Posterior vena cava (tissue), 2 donors: ENCODE measurements at regions not wholly inside any gene's neighbourhood (a gene's known extent, or its start where the extent isn't known, plus 50 kb on each side); places are given as distances from the start of the nearest gene placed in this dataset.

Source experiments
- DNase-seq: peaks from one replicate; pipeline ENCODE4 v3.0.0-alpha.2; 2020; ENCODE audit warnings: low spot score
- intact Hi-C, 2 donors: fragments of 100-400 bp; cut with DNase I; formaldehyde crosslinking; loops; one replicate each; pipeline versions ENCODE4 v1.14.1 to v1.14.2; 2022 to 2023
- donor health status: DM: yes; HTN: yes; CAD: no.
- donor health status: DM: yes; HTN: yes; CAD: no.

DNA sequence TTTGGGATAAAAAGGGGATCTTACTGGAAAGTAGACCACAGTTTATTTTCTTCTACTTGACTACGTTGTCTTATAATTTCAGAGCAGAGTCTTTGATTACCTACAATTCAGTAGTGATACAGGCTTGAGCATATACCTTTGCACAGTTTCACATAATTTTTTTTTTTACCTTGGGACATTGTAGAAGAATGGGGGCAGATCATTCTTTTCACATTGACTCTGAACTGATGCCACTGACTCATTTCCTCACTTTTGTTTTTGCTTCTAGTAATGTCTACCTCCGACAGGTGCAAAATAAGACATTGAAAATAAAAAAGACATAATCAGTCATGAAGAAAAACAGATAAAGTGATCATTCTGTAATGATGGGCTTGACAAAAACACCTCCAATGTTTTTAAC, 688.3 kb upstream of the CHORDC1 start:
- intact Hi-C loops: no loop called here
- DNase-seq: no peak

- DNase-seq: no peak
- intact Hi-C loops: no loop called here
These were observed 685.2 kb upstream of the CHORDC1 start for GRCh38 chr11:90908074-90908473.

DNA sequence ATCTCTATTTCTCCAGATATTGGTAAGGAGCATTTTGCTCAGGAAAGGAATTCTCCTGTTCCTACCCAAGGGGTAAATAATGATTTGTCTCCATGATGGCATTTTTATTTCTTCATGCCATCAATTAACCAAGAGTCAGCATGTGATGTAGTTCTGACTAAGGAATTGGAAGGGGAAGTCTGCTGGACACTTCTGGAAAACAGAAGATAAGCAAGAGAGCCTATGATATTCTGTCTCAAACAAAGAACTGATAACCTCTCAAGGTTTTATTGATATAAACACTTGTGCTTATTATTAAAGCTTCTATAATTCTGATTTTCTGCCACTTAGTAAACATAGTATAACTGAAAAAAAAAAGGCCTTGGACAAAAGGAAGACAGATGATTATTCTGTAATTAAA, 673.0 kb upstream of the CHORDC1 start:
- intact Hi-C loops: no loop called here
- DNase-seq: no peak

DNA sequence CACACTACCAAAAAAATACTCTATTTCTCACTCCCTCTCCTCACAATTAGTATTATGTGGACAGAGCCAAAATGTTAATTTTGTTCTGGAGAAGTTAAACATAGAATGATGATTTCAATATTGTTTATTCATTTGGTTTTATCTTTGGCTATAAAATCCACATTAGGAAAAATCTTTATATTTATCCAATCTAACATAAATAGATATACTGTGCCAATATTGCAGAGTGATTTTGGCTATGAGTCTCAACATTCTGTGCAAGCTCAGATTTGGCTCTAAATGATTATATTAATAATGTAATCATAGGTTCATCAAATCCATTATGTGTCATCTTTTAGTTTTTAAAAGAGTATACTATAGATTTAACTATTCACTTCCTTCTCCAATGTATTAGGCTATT, 667.5 kb upstream of the CHORDC1 start:
- intact Hi-C loops: no loop called here
- no peak for DNase-seq

GRCh38 chr11:90884181-90884580, 661.3 kb upstream of the CHORDC1 start:
- intact Hi-C loops: no loop called here
- DNase-seq: no peak

DNA sequence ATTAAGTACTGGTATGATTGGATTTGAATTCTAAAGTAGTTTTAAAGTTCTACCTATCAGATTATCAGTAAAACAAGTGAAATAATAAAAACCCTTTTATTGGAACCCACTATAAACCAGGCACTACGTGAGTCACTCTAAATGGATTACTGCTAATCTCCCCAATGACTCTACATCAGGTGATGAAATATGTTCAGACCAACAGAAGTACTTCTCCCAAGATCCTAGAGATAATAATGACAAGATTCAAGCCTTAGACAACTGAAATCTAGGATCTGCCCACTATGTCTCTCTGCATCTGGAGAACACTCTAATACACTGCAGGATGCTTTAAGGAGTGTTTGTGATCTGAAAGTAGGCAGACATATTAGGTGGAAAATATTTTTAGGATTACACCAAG, 652.1 kb upstream of the CHORDC1 start:
- no peak for DNase-seq
- intact Hi-C loops: no loop called here

DNA sequence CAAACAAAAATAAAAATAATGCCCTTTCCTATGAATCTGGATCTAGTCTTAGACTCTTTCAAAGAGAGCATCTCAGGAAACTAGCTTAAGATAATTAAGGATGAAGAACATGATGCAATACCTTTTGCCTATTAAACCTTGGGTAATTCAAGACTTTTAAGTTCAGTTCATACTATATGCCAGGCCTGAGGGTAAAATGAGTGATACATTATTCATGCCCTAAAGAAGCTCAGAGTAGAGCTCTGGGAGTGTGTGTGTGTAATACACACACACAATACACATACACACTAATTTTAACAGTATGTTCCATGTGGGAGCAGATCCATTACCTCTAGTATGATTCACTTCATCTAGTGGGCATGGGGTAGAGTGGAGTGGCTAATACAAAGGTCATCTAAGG, 651.4 kb upstream of the CHORDC1 start:
- no peak for DNase-seq
- intact Hi-C loops: no loop called here

DNA sequence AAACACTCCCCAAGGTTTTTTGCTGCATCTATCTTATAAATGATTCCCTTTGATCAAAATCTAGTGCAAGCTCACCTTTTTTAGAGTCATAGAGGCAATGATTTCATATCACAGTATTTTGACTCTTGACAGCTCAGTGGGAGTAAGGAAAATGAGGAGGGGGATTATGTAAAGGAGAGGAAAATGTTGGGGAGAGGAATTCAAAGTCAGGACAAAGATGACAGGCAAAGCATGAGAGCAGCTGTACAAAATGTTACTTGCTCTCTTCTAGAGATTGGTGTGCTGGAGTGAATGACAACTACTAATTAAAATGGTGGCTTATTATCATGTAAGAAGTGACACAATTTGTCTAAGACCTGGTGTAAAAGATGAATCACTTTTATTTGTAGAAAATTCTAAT, 644.6 kb upstream of the CHORDC1 start:
- intact Hi-C loops: no loop called here
- DNase-seq: no peak

DNA sequence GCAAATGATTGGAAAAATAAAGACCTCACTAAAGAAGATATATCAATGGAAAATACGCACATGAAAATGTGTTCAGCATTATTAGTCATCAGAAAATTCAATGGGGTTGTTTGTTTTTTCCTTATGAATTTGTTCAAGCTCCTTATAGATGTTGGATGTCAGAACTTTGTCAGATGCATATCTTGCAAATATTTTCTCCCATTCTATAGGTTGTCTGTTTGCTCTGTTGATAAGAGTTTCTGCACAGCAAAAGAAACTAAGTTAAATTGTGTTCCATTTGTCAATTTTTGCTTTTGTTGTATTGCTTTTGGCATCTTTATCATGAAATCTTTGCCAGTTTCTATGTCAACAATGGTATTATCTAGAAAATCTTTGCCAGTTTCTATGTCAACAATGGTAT, 633.9 kb upstream of the CHORDC1 start:
- intact Hi-C loops: no loop called here
- no peak for DNase-seq

DNA sequence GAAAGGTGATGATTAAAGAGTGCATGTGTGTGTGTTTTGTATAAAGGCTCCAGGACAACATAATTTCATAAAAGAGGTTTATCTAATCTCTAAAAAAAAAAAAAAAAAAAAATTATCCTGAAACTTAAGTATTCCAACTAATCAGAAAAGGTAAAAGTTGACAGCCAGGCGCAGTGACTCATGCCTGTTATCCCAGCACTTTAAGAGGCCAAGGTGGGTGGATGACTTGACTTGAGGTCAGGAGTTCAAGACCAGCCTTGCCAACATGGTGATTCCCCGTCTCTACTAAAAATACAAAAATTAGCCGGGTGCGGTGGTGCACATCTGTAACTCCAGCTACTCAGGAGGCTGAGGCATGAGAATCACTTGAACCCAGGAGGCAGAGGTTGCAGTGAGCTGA, 632.7 kb upstream of the CHORDC1 start:
- intact Hi-C loops: no loop called here
- DNase-seq: no peak

- DNase-seq: no peak
These were observed 628.3 kb upstream of the CHORDC1 start for GRCh38 chr11:90851196-90851595.

DNA sequence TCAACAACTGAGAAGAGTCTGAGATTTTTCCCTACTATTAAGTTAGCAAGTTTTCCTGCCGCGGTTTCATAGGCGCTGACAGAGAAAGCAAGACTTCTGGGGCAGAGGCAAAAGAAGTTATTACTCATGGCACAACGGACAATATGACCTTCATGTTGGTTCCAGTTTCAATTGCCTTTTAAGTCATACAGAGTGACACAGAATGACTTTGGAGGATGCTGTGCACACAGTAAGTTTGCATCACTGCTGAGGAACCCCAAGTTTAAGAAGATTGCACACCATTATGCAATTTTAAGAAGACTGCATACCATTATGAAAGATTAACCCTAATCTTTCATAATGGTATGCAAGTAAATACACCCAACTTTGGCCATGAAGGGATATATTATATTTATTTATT, 626.5 kb upstream of the CHORDC1 start:
- intact Hi-C loops: no loop called here

More at GRCh38 chr11:90851196-90851595, 628.3 kb upstream of the CHORDC1 start:
- intact Hi-C loops: no loop called here

GRCh38 chr11:90847268-90847886, 624.5 kb upstream of the CHORDC1 start:
- intact Hi-C loops: no loop called here
- DNase-seq: no peak

More for the DNA sequence above, 626.5 kb upstream of the CHORDC1 start:
- DNase-seq: no peak

- no peak for DNase-seq
- intact Hi-C loops: no loop called here
These were observed 623.8 kb upstream of the CHORDC1 start for GRCh38 chr11:90846628-90847027.

DNA sequence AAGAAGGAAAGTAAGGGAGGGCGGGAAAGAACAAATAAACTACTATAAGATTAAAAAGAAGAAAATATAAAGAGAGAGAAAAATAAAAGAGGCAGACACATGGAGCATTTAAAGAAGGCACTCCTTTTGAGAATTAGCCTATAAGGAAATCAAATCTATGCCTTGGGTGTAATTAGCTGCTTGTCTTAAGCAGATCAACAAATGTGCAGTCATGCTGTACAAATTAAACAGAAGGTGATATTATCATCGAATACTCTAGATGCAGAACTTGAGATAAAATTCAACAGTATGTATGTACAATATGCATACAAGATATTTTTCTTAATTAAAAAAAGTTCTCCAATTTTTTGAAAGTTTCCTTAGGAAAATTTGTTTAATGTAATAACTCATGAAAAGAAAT, 623.0 kb upstream of the CHORDC1 start:
- DNase-seq: no peak
- intact Hi-C loops: no loop called here

DNA sequence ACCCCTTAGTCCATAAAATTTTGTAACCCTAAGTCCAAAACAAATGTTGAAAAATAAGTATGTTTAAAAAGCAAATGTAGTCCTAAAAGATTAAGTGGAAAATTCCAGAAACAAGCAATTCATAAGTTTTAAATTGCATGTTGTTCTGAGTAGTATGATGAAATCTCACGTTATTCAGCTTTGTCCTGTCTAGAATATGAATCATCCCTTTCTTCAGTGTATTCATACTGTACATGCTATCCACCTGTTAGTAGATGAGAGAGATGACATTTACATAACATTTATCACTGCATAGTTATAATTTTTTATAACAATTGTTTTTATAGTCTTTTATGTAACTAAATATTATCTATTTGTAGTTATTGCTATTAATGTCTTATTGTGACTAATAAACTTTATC, 622.3 kb upstream of the CHORDC1 start:
- intact Hi-C loops: no loop called here
- DNase-seq: no peak

- intact Hi-C loops: no loop called here
These were observed 621.2 kb upstream of the CHORDC1 start for GRCh38 chr11:90844041-90844440.

DNA sequence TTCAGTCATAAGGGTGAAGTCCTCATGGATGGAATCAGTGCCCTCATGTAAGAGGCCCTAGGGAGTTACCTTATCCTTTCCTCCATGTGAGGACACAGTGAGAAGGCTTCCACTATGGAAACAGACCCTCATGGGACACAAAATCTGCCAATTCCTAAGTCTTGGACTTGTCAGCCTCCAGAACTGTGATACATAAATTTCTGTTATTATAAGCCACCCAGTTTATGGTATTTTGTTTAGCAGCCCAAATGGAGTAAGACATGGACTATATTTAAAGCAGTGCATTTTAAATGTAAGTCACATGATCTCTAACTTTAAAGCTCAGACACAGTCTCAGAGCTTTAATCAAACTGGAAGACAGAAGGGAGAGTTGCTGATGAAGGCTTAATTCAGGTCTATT, 619.8 kb upstream of the CHORDC1 start:
- intact Hi-C loops: no loop called here
- DNase-seq: no peak

More at GRCh38 chr11:90844041-90844440, 621.2 kb upstream of the CHORDC1 start:
- DNase-seq: no peak

GRCh38 chr11:90840071-90840470, 617.2 kb upstream of the CHORDC1 start:
- intact Hi-C loops: no loop called here

GRCh38 chr11:90836031-90836430, 613.2 kb upstream of the CHORDC1 start:
- DNase-seq: no peak
- intact Hi-C loops: loop anchor here in 1 of 2 donors (5.0 kb wide), 1 partner anchor 659 kb away; no protein-coding TSS in a partner anchor

More at GRCh38 chr11:90840071-90840470, 617.2 kb upstream of the CHORDC1 start:
- no peak for DNase-seq

DNA sequence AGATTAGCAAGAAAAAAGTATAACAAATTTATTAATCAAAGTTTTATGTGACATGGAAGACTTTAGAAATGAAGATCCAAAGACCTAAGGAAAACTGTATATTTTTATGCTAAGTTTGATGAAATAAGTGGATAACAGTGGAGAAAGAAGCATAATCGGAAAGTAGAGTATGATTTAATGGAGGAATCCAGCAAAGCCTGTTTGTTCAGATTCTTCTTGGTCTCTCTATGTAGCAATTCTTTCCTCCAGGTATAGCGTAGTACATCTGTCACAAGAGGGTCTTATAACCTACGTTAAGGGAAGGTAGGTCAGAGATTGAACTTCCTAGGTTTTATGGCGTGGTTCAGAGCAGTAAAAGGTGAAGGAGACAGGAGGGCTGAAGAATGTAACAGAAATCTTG, 600.6 kb upstream of the CHORDC1 start:
- intact Hi-C loops: no loop called here
- no peak for DNase-seq

DNA sequence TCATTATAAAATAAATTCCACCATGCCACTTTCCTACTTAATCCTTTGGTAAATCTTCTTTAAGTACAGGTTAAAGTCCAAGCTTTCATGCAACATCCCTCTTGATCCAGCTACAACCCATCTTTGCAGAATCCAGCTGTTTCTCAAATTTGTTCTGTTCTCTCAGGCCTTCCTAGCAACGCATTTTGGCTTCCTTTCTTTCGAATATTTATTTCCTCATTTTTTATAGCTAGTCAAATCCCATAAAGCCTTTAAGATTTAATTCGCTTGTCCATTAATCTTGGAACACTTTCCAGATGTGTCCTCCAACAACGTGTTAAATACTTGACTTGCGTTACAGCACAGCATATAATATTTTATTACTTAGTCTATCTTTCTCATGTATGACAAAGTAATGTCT, 600.1 kb upstream of the CHORDC1 start:
- no peak for DNase-seq
- intact Hi-C loops: no loop called here
